CD4-positive, alpha-beta T cell treated with Interleukin-4 for 4 hours (primary cell): ENCODE measurements at regions not wholly inside any gene's neighbourhood (a gene's known extent, or its start where the extent isn't known, plus 50 kb on each side); places are given as distances from the start of the nearest gene placed in this dataset.
"Not testable (repeated sequence)": the region's sequence is repeated elsewhere in the genome, so short reads cannot be mapped to it uniquely, and the experiment has no call there.

Experiments used
- DNase-seq: peaks from one replicate; pipeline ENCODE4 v3.0.0-alpha.2; 2020

- DNase-seq, result no peak
These were observed 1722.9 kb upstream of the AGA start for GRCh38 chr4:179165000-179165738.

- no peak for DNase-seq
These were observed 1723.6 kb upstream of the AGA start for GRCh38 chr4:179165862-179166261.

DNA sequence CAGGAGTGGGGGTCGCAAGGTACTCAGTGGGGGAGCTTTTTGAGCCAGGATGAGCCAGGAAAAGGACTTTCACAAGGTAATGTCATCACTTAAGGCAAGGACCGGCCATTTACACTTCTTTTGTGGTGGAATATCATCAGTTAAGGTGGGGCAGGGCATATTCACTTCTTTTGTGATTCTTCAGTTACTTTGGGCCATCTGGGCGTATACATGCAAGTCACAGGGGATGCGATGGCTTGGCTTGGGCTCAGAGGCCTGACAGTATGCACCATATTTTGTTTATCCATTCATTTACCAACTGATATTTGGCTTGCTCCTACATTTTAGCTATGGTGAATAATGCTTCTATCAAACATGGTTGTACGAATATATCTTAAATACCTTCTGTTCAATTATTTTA, 1728.1 kb upstream of the AGA start:
- DNase-seq, result not testable (repeated sequence)

GRCh38 chr4:179182741-179183140, 1740.5 kb upstream of the AGA start:
- DNase-seq, result no peak

- DNase-seq, result no peak
These were observed 1753.7 kb upstream of the AGA start for GRCh38 chr4:179195887-179196286.

DNA sequence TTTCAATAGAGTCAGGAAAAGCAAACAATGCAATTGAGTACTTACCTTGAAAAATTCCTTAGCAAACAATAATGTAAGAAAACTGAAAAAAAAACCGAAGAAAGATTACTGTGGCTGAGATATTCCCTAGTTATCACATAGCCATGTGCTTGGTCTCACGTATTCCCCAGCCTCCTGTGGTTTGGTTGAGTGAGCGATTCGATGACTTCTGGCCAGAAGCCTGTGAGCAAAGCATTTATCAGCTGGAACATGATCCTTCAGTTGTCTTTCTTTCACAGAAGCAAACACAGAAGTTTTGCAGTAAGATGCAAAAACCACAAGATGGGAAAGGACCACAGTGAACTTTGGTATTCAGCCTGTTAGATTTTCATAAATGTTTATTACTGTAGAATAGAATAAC, 1754.3 kb upstream of the AGA start:
- DNase-seq, result no peak

DNA sequence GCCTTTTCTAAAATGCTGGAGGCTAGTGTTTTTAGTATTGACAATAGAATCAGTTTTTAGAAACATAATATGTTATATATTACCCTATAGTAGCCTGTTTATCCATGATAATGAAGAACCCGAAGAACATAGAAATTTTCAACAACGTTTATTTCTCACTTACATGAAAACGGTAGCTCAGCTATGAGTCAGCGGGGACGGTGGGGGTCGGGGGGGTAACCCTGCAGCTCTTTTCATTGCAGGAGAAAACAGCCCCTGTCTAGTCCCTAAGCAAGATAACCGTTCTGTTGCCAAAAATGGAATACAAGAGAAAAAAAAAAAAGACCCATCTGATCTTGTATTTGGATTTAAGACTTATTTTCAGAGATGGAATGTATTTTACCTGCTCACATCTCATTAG, 1758.4 kb upstream of the AGA start:
- DNase-seq, result no peak

- no peak for DNase-seq
These were observed 1783.4 kb upstream of the AGA start for GRCh38 chr4:179225594-179225993.

GRCh38 chr4:179248821-179249220, 1806.6 kb upstream of the AGA start:
- DNase-seq, result no peak

GRCh38 chr4:179268791-179269190, 1826.6 kb upstream of the AGA start:
- DNase-seq, result no peak

GRCh38 chr4:179272282-179272681, 1830.0 kb upstream of the AGA start:
- no peak for DNase-seq

GRCh38 chr4:179278647-179279046, 1836.4 kb upstream of the AGA start:
- no peak for DNase-seq

DNA sequence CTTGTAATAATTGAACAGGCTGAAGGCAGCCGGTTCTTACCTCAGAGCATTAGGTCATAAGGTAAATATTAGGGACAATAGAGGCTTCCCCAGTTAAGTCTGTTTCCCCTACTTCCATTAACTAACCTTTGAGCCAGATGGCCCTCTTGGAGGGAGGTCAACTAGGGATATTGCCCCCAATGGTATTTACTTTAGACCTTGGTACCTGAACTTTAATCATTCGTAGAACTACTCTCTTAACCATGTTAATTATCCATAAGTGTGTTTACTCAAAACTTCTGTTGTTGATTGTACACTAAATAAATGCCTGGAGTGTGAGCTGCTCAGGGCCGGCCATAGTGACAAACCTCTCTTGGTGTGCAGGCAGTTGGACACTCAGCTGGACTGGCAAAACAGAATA, 1843.5 kb upstream of the AGA start:
- no peak for DNase-seq

DNA sequence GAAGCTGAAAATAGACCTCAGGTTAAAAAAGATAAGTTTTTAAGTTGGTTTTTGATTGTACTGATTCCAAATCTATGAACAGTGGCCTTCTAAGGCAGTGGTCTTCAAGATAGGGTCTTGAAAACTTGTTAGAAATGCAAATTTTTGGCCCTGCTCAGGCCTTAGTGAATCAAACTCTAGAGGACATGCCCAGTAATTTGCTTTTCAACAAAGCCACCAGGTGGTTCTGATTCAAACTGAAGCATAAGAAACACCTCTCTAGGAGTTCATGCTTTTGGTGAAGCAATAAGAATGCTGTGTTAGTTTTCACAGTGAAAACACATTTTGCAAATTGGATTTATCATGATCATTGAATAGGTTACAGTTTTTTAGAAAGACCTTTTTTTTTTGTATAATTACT, 1849.4 kb upstream of the AGA start:
- DNase-seq, result no peak

DNA sequence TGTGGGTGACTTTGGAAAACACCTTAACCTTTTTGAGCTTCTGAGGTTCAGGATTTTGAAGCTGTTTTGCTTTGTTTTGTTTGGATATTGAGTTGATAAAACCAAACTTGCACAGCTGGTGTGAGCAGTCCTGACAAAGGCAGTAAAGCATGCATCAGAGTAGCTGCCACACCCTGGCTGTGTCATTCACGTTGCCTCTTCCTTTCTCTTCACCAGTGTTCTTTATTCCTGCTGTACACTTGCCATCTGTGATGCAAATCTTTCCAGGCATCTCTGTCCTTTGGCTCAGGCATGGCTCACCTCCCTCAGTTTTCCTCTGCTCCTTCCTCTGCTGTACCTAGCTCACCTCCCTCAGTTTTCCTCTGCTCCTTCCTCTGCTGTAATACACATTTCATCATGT, 1850.2 kb upstream of the AGA start:
- DNase-seq, result no peak

GRCh38 chr4:179307297-179308136, 1865.3 kb upstream of the AGA start:
- DNase-seq, result peak; percentile 2

DNA sequence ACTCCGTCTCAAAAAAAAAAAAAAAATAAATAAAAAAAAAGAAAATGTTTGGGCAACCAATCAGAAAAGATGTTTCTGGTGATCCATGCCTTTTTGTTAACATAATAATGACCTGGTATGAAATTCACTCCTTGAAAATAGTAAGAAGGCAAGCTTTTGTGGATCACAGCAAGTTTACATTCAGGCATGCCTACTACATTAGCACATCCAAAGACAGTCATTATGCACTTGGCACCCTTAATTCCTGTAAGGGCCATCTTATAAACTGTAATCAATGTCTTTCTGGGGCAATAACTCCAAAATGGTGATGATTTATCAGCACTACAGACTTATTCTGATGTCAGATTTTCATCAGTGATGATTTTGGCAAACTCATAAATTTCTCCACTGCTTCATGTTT, 1871.6 kb upstream of the AGA start:
- no peak for DNase-seq

DNA sequence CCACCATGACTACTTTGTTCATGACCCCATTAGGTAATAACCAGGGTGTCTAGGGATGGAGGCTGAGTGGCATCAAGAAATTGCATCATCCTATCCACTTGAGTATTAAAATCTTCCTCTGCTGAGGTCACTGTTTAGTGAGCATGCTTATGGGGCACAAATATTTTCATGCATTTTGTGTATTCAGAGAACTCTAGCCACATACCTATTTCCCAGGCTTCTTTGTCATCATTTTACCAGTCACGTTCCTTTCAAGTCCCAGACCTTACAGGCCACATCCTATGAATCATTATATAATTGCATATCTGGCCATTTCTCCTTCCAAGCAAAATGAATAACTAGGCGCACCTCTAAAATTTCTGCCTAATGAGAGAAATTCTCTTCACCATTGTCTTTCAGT, 1882.9 kb upstream of the AGA start:
- DNase-seq, result no peak

DNA sequence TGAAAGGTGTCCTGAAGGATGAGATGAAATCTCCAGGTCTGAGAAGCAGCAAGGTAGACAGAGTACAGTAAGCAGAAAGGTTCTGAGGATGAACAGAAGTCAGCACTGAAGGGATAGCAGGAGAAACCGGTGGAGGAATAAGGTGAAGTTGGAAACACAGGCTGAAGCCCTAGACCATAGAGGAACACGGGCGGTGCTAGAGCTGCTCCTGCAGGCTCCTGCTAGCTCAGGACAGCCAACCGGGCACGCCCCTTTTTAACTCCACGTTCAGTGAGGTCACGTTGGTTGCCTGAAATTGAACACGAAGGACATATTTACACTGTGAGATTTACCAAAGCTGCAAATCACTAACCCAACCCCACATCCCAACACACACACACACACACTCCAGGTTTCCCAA, 1886.4 kb upstream of the AGA start:
- no peak for DNase-seq

GRCh38 chr4:179331362-179331761, 1889.1 kb upstream of the AGA start:
- DNase-seq, result no peak

GRCh38 chr4:179344861-179345260, 1902.6 kb upstream of the AGA start:
- no peak for DNase-seq

DNA sequence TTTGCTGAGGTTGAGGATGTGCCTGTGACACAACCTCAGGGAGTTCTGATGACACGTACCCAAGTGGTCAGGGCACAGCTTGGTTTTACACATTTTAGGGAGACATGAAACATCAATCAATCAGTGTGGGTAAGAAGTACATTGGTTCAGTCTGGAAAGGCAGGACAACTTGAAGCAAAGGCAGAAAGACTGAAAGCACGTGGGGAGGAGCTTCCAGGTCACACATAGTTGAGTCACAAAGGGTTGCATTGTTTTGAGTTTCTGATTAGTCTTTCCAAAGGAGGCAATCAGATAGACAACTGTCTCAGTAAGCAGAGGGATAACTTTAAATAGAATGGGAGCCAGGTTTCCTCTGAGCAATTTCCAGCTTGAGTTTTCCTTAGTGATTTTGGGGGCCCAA, 1910.0 kb upstream of the AGA start:
- DNase-seq, result no peak

DNA sequence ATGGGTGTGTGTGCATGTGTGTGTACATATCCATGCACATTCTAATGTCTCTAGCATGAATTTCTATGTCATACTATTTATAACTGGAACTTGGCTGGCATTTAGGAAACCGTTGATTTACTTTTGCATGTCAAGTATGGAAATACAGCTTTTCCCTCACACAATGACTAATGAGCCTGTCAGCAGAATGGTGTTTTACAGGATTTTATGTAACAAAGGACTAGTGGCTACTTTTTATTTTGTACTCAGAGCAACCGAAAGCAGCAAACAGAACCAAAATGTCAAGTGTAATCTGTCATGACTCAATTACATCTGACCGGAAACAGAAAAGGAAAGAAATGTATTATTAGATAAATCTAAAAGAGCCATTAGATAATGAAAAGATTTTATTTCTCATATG, 1911.5 kb upstream of the AGA start:
- no peak for DNase-seq

DNA sequence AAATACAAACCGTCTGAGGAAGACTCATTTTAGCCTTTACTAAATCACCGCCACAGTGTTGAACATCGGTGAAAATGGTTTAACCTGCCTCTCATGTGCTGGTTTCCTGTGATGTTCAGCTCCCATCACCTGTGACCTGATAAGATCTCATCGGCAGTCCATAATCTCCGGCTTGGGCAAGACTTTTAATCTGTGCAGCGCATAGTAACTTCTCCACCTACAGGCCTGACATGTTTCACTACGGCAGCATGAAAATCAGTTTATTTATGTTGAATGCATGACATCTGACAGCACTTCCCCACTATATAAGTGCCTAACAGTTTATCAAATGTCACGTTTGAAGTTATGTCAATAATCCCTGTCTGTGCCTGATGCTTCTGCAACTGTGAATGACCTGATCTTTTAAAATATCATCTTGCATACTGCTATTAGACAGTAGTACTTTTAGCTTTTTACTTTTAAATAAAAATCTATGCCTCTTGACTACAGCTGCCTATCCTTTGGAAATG, 1919.8 kb upstream of the AGA start:
- DNase-seq, result no peak
